GM23248 (cell line): ENCODE measurements at regions not wholly inside any gene's neighbourhood (a gene's known extent, or its start where the extent isn't known, plus 50 kb on each side); places are given as distances from the start of the nearest gene placed in this dataset.

Experiments used
- EZH2 ChIP-seq: fragments of 200-600 bp; sonication (generic); IDR thresholded peaks from 2 replicates; pipeline ENCODE4 v1.6.1; 2018; ENCODE audit warnings: antibody characterized with exemption, mild to moderate bottlenecking; ENCODE audit not compliant: insufficient read depth, poor library complexity, severe bottlenecking
- EZH2phosphoT487 ChIP-seq: fragments of 200-600 bp; sonication (generic); IDR thresholded peaks from 2 replicates; pipeline ENCODE4 v1.6.1; 2018; ENCODE audit warnings: antibody characterized with exemption, moderate library complexity, mild to moderate bottlenecking, low read depth; ENCODE audit not compliant: insufficient read depth

DNA sequence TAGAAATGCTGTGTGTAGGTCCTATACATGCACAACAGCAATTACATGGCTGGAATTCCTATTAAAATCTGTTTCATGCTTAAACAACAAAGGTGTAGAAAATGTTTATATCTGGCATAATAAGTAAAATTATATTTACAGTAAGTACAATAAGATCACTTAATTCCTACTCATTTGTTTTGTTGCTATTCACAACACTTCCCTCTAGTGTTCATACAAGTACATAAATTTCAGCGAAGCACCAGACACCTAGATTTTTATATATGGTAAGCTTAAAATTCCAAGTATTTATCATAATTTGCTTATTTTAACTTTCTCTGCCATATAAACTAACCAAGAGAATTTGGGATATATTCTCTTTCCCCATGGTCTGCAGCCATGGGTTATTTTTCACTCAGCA, 51.8 kb upstream of the ANK3 start:
- TF ChIP-seq EZH2 (no peak), EZH2phosphoT487 (no peak)
